SU-DHL-6 (cell line): ENCODE measurements at regions not wholly inside any gene's neighbourhood (a gene's known extent, or its start where the extent isn't known, plus 50 kb on each side); places are given as distances from the start of the nearest gene placed in this dataset.

Experiments used
- CTCF ChIP-seq: fragments of 200-600 bp; sonication (generic); IDR thresholded peaks from one replicate; pipeline ENCODE4 v1.5.1; 2017; ENCODE audit warnings: antibody characterized with exemption, mild to moderate bottlenecking, low read length, moderate library complexity; ENCODE audit not compliant: insufficient read depth, poor library complexity, severe bottlenecking
- EZH2phosphoT487 ChIP-seq: fragments of 200-600 bp; sonication (generic), shearing (Covaris generic); conservative IDR thresholded peaks from 2 replicates; pipeline ENCODE4 v1.6.1; 2018; ENCODE audit warnings: mild to moderate bottlenecking, antibody characterized with exemption, low read length, moderate library complexity, mixed read lengths

- TF ChIP-seq CTCF = no peak
- no peak for TF ChIP-seq EZH2phosphoT487
Observed at GRCh38 chr10:78648256-78648860, 420.4 kb upstream of the ZMIZ1 start.
